Left ventricle myocardium superior (tissue), 1 donor: ENCODE measurements at regions not wholly inside any gene's neighbourhood (a gene's known extent, or its start where the extent isn't known, plus 50 kb on each side); places are given as distances from the start of the nearest gene placed in this dataset.

ENCODE experiments used
- ATAC-seq: fragments of 200-7000 bp; cut with Tn5 transposase; one replicate; pipeline ENCODE4 v1.9.1; 2020; ENCODE audit warnings: mild to moderate bottlenecking, moderate library complexity
- DNase-seq: peaks from one replicate; pipeline ENCODE4 v3.0.0-alpha.2; 2020
- intact Hi-C: fragments of 100-400 bp; cut with micrococcal nuclease; formaldehyde crosslinking; loops from one replicate; pipeline ENCODE4 v1.11.0; 2022
- donor health status: DM: no; HTN: yes; CAD: no; lungs with severe emphysema.

DNA sequence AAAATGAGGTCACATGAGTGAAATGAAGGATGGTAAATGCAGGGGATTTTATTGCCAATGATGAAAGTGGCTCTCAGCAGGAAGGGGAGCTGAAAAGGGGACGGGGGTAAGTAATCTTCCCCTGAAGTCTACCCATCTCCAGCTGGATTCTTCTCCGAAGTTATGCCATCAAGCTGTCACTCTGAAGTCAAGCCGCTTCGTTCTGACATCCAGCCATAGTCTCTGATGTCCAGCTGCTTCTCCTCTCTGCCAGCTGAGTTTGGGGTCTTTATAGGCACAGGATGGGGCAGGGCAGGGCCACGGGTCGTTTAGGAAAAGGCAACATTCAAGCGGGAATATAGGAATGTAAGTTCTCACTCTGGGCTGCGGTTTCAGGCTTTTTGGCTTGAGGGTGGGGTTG is 181.9 kb upstream of the ANO3 start:
- no peak for ATAC-seq
- intact Hi-C loops, result no loop called here
- no peak for DNase-seq

DNA sequence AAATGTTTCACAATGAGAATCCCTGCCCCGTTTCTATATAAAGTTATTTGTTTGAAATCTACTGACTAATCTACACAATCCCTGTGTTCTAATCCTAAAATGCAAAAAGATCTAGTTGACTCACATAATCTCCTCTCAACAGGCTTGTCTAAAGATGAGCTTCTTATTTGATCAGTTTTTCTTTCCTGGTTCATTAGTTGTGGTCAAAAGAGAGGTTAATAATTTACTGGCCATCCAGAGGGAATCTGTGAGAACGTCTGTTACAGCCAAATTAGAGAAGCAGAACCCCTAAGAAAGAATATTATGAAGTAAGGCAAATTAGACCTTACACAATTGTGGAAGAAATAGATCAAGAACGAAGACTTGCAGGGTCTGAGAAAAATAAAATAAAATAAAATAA is 173.7 kb upstream of the ANO3 start:
- intact Hi-C loops, result no loop called here
- no peak for ATAC-seq
- DNase-seq, result no peak

- no peak for ATAC-seq
- intact Hi-C loops, result no loop called here
- DNase-seq, result no peak
Measured at GRCh38 chr11:26162291-26162690, 169.6 kb upstream of the ANO3 start.

GRCh38 chr11:26186389-26186788 is 145.5 kb upstream of the ANO3 start:
- no peak for DNase-seq
- intact Hi-C loops, result no loop called here
- no peak for ATAC-seq

- ATAC-seq (no peak), DNase-seq (no peak)
- intact Hi-C loops, result no loop called here
Measured at GRCh38 chr11:26187639-26188038, 144.3 kb upstream of the ANO3 start.

DNA sequence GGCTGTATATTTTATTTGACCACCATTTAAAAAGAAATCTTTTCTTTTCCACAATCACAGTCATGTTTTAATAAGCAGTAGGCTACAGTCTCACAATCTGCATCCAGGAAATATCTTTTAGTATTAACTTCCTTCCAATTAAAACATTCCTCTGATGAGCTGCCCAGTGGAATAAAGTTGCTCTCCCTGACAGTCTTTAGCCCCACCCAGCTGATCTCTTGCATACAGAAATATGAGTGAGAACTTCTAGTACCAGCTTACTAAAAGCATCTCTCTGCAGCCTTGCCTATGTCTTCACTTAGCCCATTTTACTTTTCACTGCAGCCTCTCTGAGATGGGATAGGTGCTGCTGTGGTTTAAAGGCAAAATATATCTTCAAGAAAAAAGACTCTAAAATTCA is 143.4 kb upstream of the ANO3 start:
- intact Hi-C loops, result no loop called here
- peak; percentile 12 for ATAC-seq
- no peak for DNase-seq

- intact Hi-C loops, result no loop called here
- no peak for ATAC-seq
- DNase-seq, result no peak
Measured at GRCh38 chr11:26191193-26191592, 140.7 kb upstream of the ANO3 start.

- no peak for ATAC-seq
- DNase-seq, result no peak
- intact Hi-C loops, result no loop called here
Measured at GRCh38 chr11:26193694-26194365, 138.1 kb upstream of the ANO3 start.

DNA sequence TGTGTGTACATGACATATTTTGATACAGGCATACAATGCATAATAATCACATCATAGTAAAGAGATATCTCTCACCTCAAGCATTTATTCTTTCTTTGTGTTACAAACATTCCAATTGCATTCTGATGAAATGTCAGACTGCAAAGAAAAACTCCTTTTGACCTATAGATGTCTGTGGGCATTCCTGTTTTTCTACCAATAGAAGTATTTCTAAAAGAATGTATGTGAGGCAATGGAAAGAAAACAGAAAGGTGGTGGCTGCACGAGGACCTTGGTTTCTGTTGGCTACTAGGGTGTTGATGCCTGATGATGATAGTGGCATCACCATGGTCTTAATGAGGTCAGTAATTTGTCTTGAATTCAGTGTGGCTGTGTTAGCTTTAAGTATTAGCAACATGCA is 137.0 kb upstream of the ANO3 start:
- DNase-seq, result no peak
- ATAC-seq, result no peak
- intact Hi-C loops, result no loop called here

DNA sequence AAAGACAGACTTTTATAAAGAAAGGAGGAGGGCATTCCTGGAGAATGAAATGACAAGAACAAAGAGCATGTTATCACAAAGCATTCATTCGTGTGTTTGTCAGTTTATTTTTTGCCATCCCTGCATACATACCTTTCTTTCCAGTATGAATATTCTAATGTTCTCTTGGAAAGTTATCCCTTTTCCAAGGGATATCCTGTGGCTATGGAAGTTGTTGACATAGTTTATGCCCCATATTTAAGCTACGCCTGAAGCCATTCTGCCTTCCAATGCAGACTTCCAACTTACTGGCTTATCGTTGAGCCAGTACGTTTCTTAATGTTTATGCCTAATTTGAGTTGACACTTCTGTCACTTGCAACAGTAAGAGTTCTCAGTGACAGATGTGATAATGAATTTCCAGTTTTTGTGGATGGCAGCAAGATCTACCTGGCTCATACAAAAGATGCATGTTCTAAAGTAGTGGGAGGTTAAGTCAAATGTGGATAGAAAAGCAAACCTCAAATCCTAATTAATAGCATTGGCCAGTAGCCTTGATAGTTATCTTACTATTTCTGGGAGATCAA is 133.3 kb upstream of the ANO3 start:
- DNase-seq (no peak), ATAC-seq (no peak)
- intact Hi-C loops, result no loop called here

GRCh38 chr11:26199331-26200095 is 132.4 kb upstream of the ANO3 start:
- ATAC-seq (no peak), DNase-seq (no peak)
- intact Hi-C loops, result no loop called here

GRCh38 chr11:26201411-26201810 is 130.5 kb upstream of the ANO3 start:
- ATAC-seq, result no peak
- intact Hi-C loops, result no loop called here
- no peak for DNase-seq

DNA sequence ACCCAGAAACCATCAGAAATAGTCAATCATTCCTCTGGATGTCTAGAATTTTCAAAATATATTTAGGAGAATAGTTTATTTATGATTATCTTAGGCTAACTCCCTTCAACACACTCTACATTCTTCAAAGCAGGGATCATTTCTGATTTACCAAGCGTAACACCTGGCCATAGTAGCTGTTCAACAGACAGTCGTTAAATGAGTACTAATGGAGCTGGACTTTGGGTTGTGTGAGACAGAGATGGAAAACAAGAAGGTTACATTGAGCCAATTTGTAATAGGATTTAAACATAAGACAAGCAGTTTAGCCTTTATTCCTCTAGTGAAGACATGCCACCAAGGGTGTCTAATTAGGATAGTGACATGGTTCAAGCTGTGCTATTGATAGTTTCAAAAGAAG is 129.2 kb upstream of the ANO3 start:
- DNase-seq (no peak), ATAC-seq (no peak)
- intact Hi-C loops, result no loop called here

- intact Hi-C loops, result no loop called here
- no peak for ATAC-seq
- no peak for DNase-seq
Measured at GRCh38 chr11:26204101-26204500, 127.8 kb upstream of the ANO3 start.

DNA sequence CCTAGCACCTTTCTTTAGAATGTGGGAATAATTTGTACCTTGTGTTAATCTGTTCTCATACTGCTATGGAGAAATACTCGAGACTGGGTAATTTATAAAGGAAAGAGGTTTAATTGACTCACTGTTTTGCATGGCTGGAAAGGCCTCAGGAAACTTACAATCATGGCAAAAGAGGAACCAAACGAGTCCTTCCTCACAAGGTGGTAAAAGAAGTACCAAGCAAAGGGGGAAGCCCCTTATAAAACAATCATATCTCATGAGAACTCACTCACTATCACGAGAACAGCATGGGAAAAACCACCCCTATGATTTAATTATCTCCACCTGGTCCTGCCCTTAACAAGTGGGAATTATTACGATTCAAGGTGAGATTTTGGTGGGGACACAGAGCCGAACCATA is 127.1 kb upstream of the ANO3 start:
- intact Hi-C loops, result no loop called here
- ATAC-seq, result no peak

GRCh38 chr11:26219183-26220117 is 112.5 kb upstream of the ANO3 start:
- DNase-seq (no peak), ATAC-seq (peak; percentile 28)
- intact Hi-C loops, result no loop called here

More for the DNA sequence above, 127.1 kb upstream of the ANO3 start:
- no peak for DNase-seq

- DNase-seq, result no peak
- no peak for ATAC-seq
- intact Hi-C loops, result loop anchor here (5.0 kb wide), 1 partner anchor 243 kb away; no protein-coding TSS in a partner anchor
Measured at GRCh38 chr11:26225646-26226045, 106.3 kb upstream of the ANO3 start.

DNA sequence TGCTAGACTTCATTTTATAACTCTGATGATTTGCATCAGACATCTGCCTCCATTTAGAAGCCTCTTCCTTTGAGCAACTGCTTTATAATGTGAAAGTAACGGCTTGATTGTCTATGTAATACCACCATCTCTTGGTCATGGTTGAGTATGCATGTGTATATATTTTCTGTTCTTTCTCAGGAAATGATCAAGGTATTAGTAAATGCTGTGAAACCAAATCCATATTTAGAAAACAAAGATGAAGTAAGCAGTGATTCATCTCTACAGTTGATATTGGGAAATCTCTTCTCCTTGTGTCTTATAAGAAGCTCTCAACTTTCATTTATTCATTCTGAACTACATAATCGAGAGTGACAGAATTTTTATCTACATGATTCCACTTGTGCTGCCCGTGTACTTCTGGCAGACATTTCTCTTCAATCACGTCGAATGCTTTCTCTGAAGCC is 104.6 kb upstream of the ANO3 start:
- intact Hi-C loops, result loop anchor here (5.0 kb wide), 1 partner anchor 245 kb away; no protein-coding TSS in a partner anchor
- peak; percentile 37 for ATAC-seq
- no peak for DNase-seq

GRCh38 chr11:26227883-26228502 is 103.9 kb upstream of the ANO3 start:
- DNase-seq, result no peak
- intact Hi-C loops, result loop anchor here (5.0 kb wide), 1 partner anchor 246 kb away; no protein-coding TSS in a partner anchor
- ATAC-seq, result no peak
